ENCODE measurements at regions not wholly inside any gene's neighbourhood (a gene's known extent, or its start where the extent isn't known, plus 50 kb on each side); places are given as distances from the start of the nearest gene placed in this dataset.

GRCh38 chr6:156515242-156515641 is 261.9 kb upstream of the ARID1B start:
- Mint-ChIP-seq H3K27me3 (ENCODE audit: low read depth) (no peaks in the 10 kb centered on the region), H3K9me3 (peaks cover 11% of the 10 kb centered on the region), H3K4me3 (no peak overlapping the region), H3K4me1 (peaks cover 35% of the 10 kb centered on the region), H3K27ac (no peak overlapping the region), H3K36me3 (ENCODE audit: low read depth) (peaks cover 6% of the 10 kb centered on the region)
- TF ChIP-seq CTCF (IDR thresholded peaks at IDR 0.05; ENCODE audit: unreplicated experiment in 3 of 3) = no peak

- Mint-ChIP-seq H3K4me1 (peaks cover 37% of the 10 kb centered on the region), H3K27me3 (ENCODE audit: low read depth) (peaks cover 6% of the 10 kb centered on the region), H3K36me3 (ENCODE audit: low read depth) (peaks cover 2% of the 10 kb centered on the region), H3K9me3 (peaks cover 3% of the 10 kb centered on the region), H3K27ac (peak overlapping the region in 1 of 3 experiments; percentile 28), H3K4me3 (peak overlapping the region in 1 of 3 experiments; percentile 39)
- TF ChIP-seq CTCF (IDR thresholded peaks at IDR 0.05; ENCODE audit: unreplicated experiment in 3 of 3) = no peak
Measured at GRCh38 chr6:156513504-156513903, 263.7 kb upstream of the ARID1B start.

- H3K27ac Mint-ChIP-seq = no peak overlapping the region
- peaks cover 6% of the 10 kb centered on the region for H3K27me3 Mint-ChIP-seq (ENCODE audit: low read depth)
- TF ChIP-seq CTCF (IDR thresholded peaks at IDR 0.05; ENCODE audit: unreplicated experiment in 3 of 3) = no peak
- peaks cover 43% of the 10 kb centered on the region for H3K4me1 Mint-ChIP-seq
- H3K4me3 Mint-ChIP-seq = no peak overlapping the region
- H3K36me3 Mint-ChIP-seq (ENCODE audit: low read depth) = no peaks in the 10 kb centered on the region
- no peaks in the 10 kb centered on the region for H3K9me3 Mint-ChIP-seq
Measured at GRCh38 chr6:156511570-156511969, 265.6 kb upstream of the ARID1B start.

GRCh38 chr6:156511051-156511450 is 266.1 kb upstream of the ARID1B start:
- TF ChIP-seq CTCF (IDR thresholded peaks at IDR 0.05; ENCODE audit: unreplicated experiment in 3 of 3) = no peak
- Mint-ChIP-seq H3K27ac (no peak overlapping the region), H3K27me3 (ENCODE audit: low read depth) (peaks cover 6% of the 10 kb centered on the region), H3K4me3 (no peak overlapping the region), H3K9me3 (no peaks in the 10 kb centered on the region), H3K4me1 (peaks cover 38% of the 10 kb centered on the region), H3K36me3 (ENCODE audit: low read depth) (no peaks in the 10 kb centered on the region)

- Mint-ChIP-seq H3K4me1 (peaks cover 38% of the 10 kb centered on the region), H3K9me3 (no peaks in the 10 kb centered on the region), H3K27ac (no peak overlapping the region), H3K27me3 (ENCODE audit: low read depth) (peaks cover 7% of the 10 kb centered on the region), H3K4me3 (no peak overlapping the region), H3K36me3 (ENCODE audit: low read depth) (no peaks in the 10 kb centered on the region)
- no peak for TF ChIP-seq CTCF (IDR thresholded peaks at IDR 0.05; ENCODE audit: unreplicated experiment in 3 of 3)
Measured at GRCh38 chr6:156510242-156510641, 266.9 kb upstream of the ARID1B start.

GRCh38 chr6:156509496-156509895 is 267.7 kb upstream of the ARID1B start:
- Mint-ChIP-seq H3K27ac (no peak overlapping the region), H3K27me3 (ENCODE audit: low read depth) (peaks cover 11% of the 10 kb centered on the region)

More at GRCh38 chr6:156509496-156509895, 267.7 kb upstream of the ARID1B start:
- H3K36me3 Mint-ChIP-seq (ENCODE audit: low read depth) = no peaks in the 10 kb centered on the region
- peaks cover 38% of the 10 kb centered on the region for H3K4me1 Mint-ChIP-seq
- no peak for TF ChIP-seq CTCF (IDR thresholded peaks at IDR 0.05; ENCODE audit: unreplicated experiment in 3 of 3)
- no peaks in the 10 kb centered on the region for H3K9me3 Mint-ChIP-seq
- no peak overlapping the region for H3K4me3 Mint-ChIP-seq
